Endothelial cell of umbilical vein (primary cell): ENCODE measurements at regions not wholly inside any gene's neighbourhood (a gene's known extent, or its start where the extent isn't known, plus 50 kb on each side); places are given as distances from the start of the nearest gene placed in this dataset.

Source experiments
- EZH2 ChIP-seq: IDR thresholded peaks from 2 replicates; pipeline ENCODE4 v1.6.1; 2012; ENCODE audit warnings: borderline replicate concordance, low read depth, mild to moderate bottlenecking, moderate library complexity, low read length, inconsistent platforms; ENCODE audit not compliant: severe bottlenecking
- FOS ChIP-seq: IDR thresholded peaks from 2 replicates; pipeline ENCODE4 v1.6.1; 2011; ENCODE audit warnings: mild to moderate bottlenecking, low read length, moderate library complexity, borderline replicate concordance; ENCODE audit not compliant: insufficient read depth
- GATA2 ChIP-seq: IDR thresholded peaks from 2 replicates; pipeline ENCODE4 v1.7.0; 2011; ENCODE audit warnings: low read depth, mild to moderate bottlenecking, moderate library complexity, mixed read lengths, low read length; ENCODE audit not compliant: insufficient read length, insufficient read depth
- JUN ChIP-seq: IDR thresholded peaks from 2 replicates; pipeline ENCODE4 v1.6.1; 2011; ENCODE audit warnings: borderline replicate concordance, low read depth; ENCODE audit not compliant: insufficient read length, insufficient read depth
- MAX ChIP-seq: IDR thresholded peaks from 2 replicates; pipeline ENCODE4 v1.6.1; 2011; ENCODE audit not compliant: insufficient read depth, insufficient read length
- MYC ChIP-seq: IDR thresholded peaks from one replicate; pipeline ENCODE4 v1.6.1; 2011; ENCODE audit warnings: mild to moderate bottlenecking, low read depth, low read length
- POLR2A ChIP-seq: IDR thresholded peaks from 2 replicates; pipeline ENCODE4 v1.6.1; 2012; ENCODE audit warnings: low read depth, mild to moderate bottlenecking, control low read depth, low read length
- POLR2AphosphoS5 ChIP-seq: IDR thresholded peaks from 2 replicates; pipeline ENCODE4 v1.6.1; 2012; ENCODE audit warnings: low read depth, mild to moderate bottlenecking, control low read depth, low read length, moderate library complexity; ENCODE audit not compliant: insufficient read depth
- TF ChIP-seq, protein P1 (sequence below), 2 donors: IDR thresholded peaks; 1 replicate in 1 of 2; 2 replicates in 1 of 2; pipeline ENCODE4 v1.5.1; 2011; ENCODE audit warnings: low read length in 2 of 2, mild to moderate bottlenecking in 2 of 2, moderate library complexity in 2 of 2, control low read depth in 1 of 2, inconsistent platforms in 1 of 2, low read depth in 1 of 2; ENCODE audit not compliant: insufficient read depth in 1 of 2; ENCODE audit errors: extremely low read depth in 1 of 2

DNA sequence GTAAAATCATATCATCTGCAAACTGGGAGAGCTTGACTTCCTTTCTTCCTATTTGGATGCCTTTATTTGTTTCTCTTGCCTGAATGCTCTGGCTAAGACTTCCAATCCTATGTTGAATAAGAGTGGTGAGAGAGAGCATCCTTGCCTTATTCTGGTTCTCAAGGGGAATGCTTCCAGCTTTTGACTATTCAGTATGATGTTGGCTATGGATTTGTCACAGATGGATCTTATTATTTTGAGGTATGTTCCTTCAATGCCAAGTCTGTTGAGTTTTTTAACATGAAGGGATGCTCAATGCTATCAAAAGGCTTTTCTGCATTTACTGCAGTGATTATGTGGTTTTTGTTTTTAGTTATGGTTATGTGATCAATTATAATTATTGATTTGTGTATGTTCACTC, 2144.6 kb upstream of the TENM3 start:
- TF ChIP-seq, protein P1, sequence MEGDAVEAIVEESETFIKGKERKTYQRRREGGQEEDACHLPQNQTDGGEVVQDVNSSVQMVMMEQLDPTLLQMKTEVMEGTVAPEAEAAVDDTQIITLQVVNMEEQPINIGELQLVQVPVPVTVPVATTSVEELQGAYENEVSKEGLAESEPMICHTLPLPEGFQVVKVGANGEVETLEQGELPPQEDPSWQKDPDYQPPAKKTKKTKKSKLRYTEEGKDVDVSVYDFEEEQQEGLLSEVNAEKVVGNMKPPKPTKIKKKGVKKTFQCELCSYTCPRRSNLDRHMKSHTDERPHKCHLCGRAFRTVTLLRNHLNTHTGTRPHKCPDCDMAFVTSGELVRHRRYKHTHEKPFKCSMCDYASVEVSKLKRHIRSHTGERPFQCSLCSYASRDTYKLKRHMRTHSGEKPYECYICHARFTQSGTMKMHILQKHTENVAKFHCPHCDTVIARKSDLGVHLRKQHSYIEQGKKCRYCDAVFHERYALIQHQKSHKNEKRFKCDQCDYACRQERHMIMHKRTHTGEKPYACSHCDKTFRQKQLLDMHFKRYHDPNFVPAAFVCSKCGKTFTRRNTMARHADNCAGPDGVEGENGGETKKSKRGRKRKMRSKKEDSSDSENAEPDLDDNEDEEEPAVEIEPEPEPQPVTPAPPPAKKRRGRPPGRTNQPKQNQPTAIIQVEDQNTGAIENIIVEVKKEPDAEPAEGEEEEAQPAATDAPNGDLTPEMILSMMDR (IDR thresholded peaks at IDR 0.05; ENCODE audit: extremely low read depth in 1 of 2, insufficient read depth in 1 of 2, low read depth in 1 of 2, low read length in 2 of 2): no peak
- TF ChIP-seq EZH2 (no peak), POLR2A (no peak), POLR2AphosphoS5 (no peak), MAX (no peak), FOS (no peak), GATA2 (no peak), MYC (no peak), JUN (no peak)
